B cell (primary cell): ENCODE measurements at regions not wholly inside any gene's neighbourhood (a gene's known extent, or its start where the extent isn't known, plus 50 kb on each side); places are given as distances from the start of the nearest gene placed in this dataset.

Experiments used
- CTCF ChIP-seq: fragments of 200-600 bp; IDR thresholded peaks from one replicate; pipeline ENCODE4 v1.8.0; 2022; ENCODE audit warnings: antibody characterized with exemption, mild to moderate bottlenecking
- EZH2 ChIP-seq: IDR thresholded peaks from 2 replicates; pipeline ENCODE4 v1.6.1; 2012; ENCODE audit warnings: borderline replicate concordance, low read depth, mild to moderate bottlenecking, moderate library complexity, low read length; ENCODE audit not compliant: insufficient read depth, poor library complexity, severe bottlenecking

- TF ChIP-seq CTCF (no peak), EZH2 (no peak)
Observed at GRCh38 chr12:124395986-124396385, 101.1 kb downstream of the RFLNA start.
